IMR-90 (cell line): ENCODE measurements at regions not wholly inside any gene's neighbourhood (a gene's known extent, or its start where the extent isn't known, plus 50 kb on each side); places are given as distances from the start of the nearest gene placed in this dataset.

Experiments
- ATAC-seq: fragments of 200-7000 bp; cut with Tn5 transposase; 2 replicates; pipeline ENCODE4 v1.9.1; 2020; ENCODE audit warnings: low read depth, mild to moderate bottlenecking, moderate library complexity
- BruUV-seq: library from RNA; stranded (reverse); fragments of 400-500 nt; replicated peaks from 2 replicates; lab custom pipeline; 2021; lab: Mats Ljungman, UMichigan
- CTCF ChIA-PET: fragments of 300-600 bp; formaldehyde crosslinking; extraction: SDS; loops from one replicate; lab custom pipeline; 2021; ENCODE audit warnings: antibody characterized with exemption; lab: Yijun Ruan, JAX
- POLR2A ChIA-PET: fragments of 300-600 bp; sonication (Branson Sonifier 250); formaldehyde crosslinking; loops from one replicate; lab custom pipeline; 2022; ENCODE audit warnings: antibody characterized with exemption; ENCODE audit not compliant: unreplicated experiment; lab: Charles Lee
- DNase-seq: peaks from one replicate; pipeline ENCODE4 v3.0.0; 2013
- H2AFZ ChIP-seq: replicated peaks from 2 replicates; pipeline ENCODE3; 2013; ENCODE audit warnings: low read length, mild to moderate bottlenecking; ENCODE audit not compliant: poor library complexity
- H2AK5ac ChIP-seq: 2 replicates; pipeline ENCODE4 v1.6.1; 2013; ENCODE audit warnings: low read depth, low read length, inconsistent platforms
- H2AK9ac ChIP-seq: replicated peaks from 2 replicates; pipeline ENCODE3; 2013; ENCODE audit warnings: mild to moderate bottlenecking, low read depth, low read length, moderate library complexity; ENCODE audit not compliant: poor library complexity
- H2BK120ac ChIP-seq: 2 replicates; pipeline ENCODE4 v1.6.1; 2013; ENCODE audit warnings: low read depth, low read length, inconsistent platforms
- H2BK15ac ChIP-seq: 3 replicates; pipeline ENCODE4 v1.6.1; 2013; ENCODE audit warnings: low read depth, low read length, inconsistent platforms
- H2BK20ac ChIP-seq: 2 replicates; pipeline ENCODE4 v1.6.1; 2013; ENCODE audit warnings: low read depth, mild to moderate bottlenecking, inconsistent platforms, low read length, moderate library complexity
- H2BK5ac ChIP-seq: 2 replicates; pipeline ENCODE4 v1.6.1; 2013; ENCODE audit warnings: mild to moderate bottlenecking, low read depth, low read length, inconsistent platforms; ENCODE audit not compliant: poor library complexity, severe bottlenecking
- H3K14ac ChIP-seq: replicated peaks from 2 replicates; pipeline ENCODE4 v1.6.1; 2013; ENCODE audit warnings: low read depth, low read length, inconsistent platforms
- H3K18ac ChIP-seq: 2 replicates; pipeline ENCODE4 v1.6.1; 2013; ENCODE audit warnings: low read depth, low read length, control low read depth
- H3K23ac ChIP-seq: 2 replicates; pipeline ENCODE4 v1.6.1; 2013; ENCODE audit warnings: low read depth, low read length, inconsistent platforms
- H3K27ac ChIP-seq: 2 replicates; pipeline ENCODE4 v1.5.1; 2013; ENCODE audit warnings: mild to moderate bottlenecking, control low read depth, low read length; ENCODE audit not compliant: insufficient read depth
- H3K27me3 ChIP-seq: 2 replicates; pipeline ENCODE4 v1.6.1; 2013; ENCODE audit warnings: low read length; ENCODE audit not compliant: control insufficient read depth, insufficient read depth
- H3K36me3 ChIP-seq: 2 replicates; pipeline ENCODE4 v1.6.1; 2013; ENCODE audit warnings: low read length, mixed read lengths; ENCODE audit not compliant: control insufficient read depth, insufficient read depth
- H3K4ac ChIP-seq: 2 replicates; pipeline ENCODE4 v1.6.1; 2013; ENCODE audit warnings: low read depth, low read length, inconsistent platforms
- H3K4me1 ChIP-seq: 2 replicates; pipeline ENCODE4 v1.6.1; 2013; ENCODE audit warnings: low read length, mixed read lengths; ENCODE audit not compliant: control insufficient read depth, insufficient read depth
- H3K4me2 ChIP-seq: 2 replicates; pipeline ENCODE4 v1.6.1; 2013; ENCODE audit warnings: low read depth, mild to moderate bottlenecking, control low read depth, low read length, moderate library complexity
- H3K4me3 ChIP-seq: 2 replicates; pipeline ENCODE4 v1.5.1; 2013; ENCODE audit warnings: low read depth, mild to moderate bottlenecking, control low read depth, low read length, moderate library complexity; ENCODE audit not compliant: insufficient read depth
- H3K56ac ChIP-seq: 2 replicates; pipeline ENCODE4 v1.6.1; 2013; ENCODE audit warnings: low read length, inconsistent platforms; ENCODE audit not compliant: insufficient read depth; ENCODE audit errors: extremely low read depth
- H3K79me1 ChIP-seq, 2 experiments: 2 replicates each; pipeline ENCODE4 v1.6.1; 2013; ENCODE audit warnings: low read length in 2 of 2, inconsistent platforms in 1 of 2, low read depth in 1 of 2
- H3K9ac ChIP-seq: 2 replicates; pipeline ENCODE4 v1.6.1; 2013; ENCODE audit warnings: low read depth, low read length, control low read depth
- H3K9me1 ChIP-seq: 2 replicates; pipeline ENCODE4 v1.6.1; 2013; ENCODE audit warnings: low read length, inconsistent platforms; ENCODE audit not compliant: insufficient read depth
- H3K9me3 ChIP-seq: 2 replicates; pipeline ENCODE4 v1.6.1; 2013; ENCODE audit warnings: low read length; ENCODE audit not compliant: control insufficient read depth, insufficient read depth
- H4K20me1 ChIP-seq: 2 replicates; pipeline ENCODE4 v1.6.1; 2013; ENCODE audit warnings: low read length, inconsistent platforms; ENCODE audit not compliant: insufficient read depth
- H4K5ac ChIP-seq: 2 replicates; pipeline ENCODE4 v1.6.1; 2013; ENCODE audit warnings: mild to moderate bottlenecking, low read depth, low read length, control low read depth
- H4K8ac ChIP-seq, 2 experiments: 2 replicates each; pipeline ENCODE4 v1.6.1; 2013; ENCODE audit warnings: low read depth in 2 of 2, low read length in 2 of 2, control low read depth in 1 of 2, inconsistent platforms in 1 of 2
- H4K91ac ChIP-seq: 2 replicates; pipeline ENCODE4 v1.6.1; 2013; ENCODE audit warnings: low read depth, low read length, inconsistent platforms; ENCODE audit not compliant: insufficient read depth
- CHD1 ChIP-seq: IDR thresholded peaks from 2 replicates; pipeline ENCODE4 v1.6.1; 2012; ENCODE audit warnings: low read depth, low read length, improper control_type of control experiment
- MAFK ChIP-seq: IDR thresholded peaks from 2 replicates; pipeline ENCODE4 v1.6.1; 2012; ENCODE audit warnings: low read depth, low read length, improper control_type of control experiment
- SMC3 ChIP-seq: fragments of 150-350 bp; IDR thresholded peaks from 2 replicates; pipeline ENCODE4 v1.6.1; 2016; ENCODE audit warnings: low read depth, mild to moderate bottlenecking, antibody characterized with exemption, low read length, moderate library complexity
- WGBS, 2 experiments: methylation state at CpG; one replicate each; pipeline versions ENCODE4 v1.1.5 to v1.1.7; 2013; ENCODE audit warnings: missing lambda C conversion rate in 2 of 2; ENCODE audit not compliant: insufficient read length in 1 of 2; ENCODE audit errors: extremely low coverage in 2 of 2; 5-methylcytosine and 5-hydroxymethylcytosine counted together
- dilution Hi-C: fragments of 300-500 bp; cut with HindIII; formaldehyde crosslinking; loops from one replicate; pipeline ENCODE4 v1.14.3; 2018; ENCODE audit warnings: low sequenced_read_pairs; ENCODE audit not compliant: unreplicated experiment
- in situ Hi-C: fragments of 300-500 bp; cut with MboI; formaldehyde crosslinking; loops from 3 replicates; pipeline ENCODE4 v1.14.3; 2019; ENCODE audit warnings: low sequenced_read_pairs, inconsistent platforms, mixed read lengths
- intact Hi-C: fragments of 100-400 bp; cut with micrococcal nuclease; formaldehyde crosslinking; loops from 2 replicates; pipeline ENCODE4 v1.10.0; 2022

DNA sequence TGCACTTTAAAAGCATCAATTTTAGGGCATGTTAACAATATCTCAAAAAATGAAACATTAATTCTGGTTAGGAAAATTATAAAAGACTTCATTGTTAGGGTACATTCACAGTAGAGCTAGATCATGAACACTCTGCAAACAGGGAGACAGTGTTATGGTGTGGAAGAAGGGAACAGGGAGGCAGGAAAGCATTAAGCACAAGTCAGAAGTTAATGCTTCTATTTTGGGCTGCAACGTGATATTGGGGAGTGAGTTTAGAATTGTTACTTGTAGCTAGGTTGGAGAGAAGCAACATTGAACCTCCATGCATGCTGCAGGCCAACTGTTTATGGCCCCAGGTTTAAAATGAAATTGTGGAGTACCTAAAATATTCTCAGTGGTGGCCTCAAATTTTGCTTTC is 278.1 kb upstream of the NMUR2 start:
- H3K18ac ChIP-seq = no peak overlapping the region
- no peak overlapping the region for H3K27ac ChIP-seq
- H3K4ac ChIP-seq = no peak overlapping the region
- ATAC-seq (no peak), DNase-seq (no peak)
- no peak overlapping the region for H2AFZ ChIP-seq
- no peaks in the 10 kb centered on the region for H3K9me1 ChIP-seq
- no CpG with 5 or more reads among the region's 1 CpG for WGBS, 2 experiments
- no peak overlapping the region for H3K4me2 ChIP-seq
- in situ Hi-C loops (no loop called here), dilution Hi-C loops (no loop called here), intact Hi-C loops (no loop called here)
- H3K23ac ChIP-seq = no peak overlapping the region
- no peak overlapping the region for H3K56ac ChIP-seq
- H3K79me1 ChIP-seq = no peaks in the 10 kb centered on the region
- no peaks in the 10 kb centered on the region for H3K4me1 ChIP-seq
- H2AK5ac ChIP-seq = no peak overlapping the region
- H2BK120ac ChIP-seq = no peak overlapping the region
- H4K91ac ChIP-seq = no peak overlapping the region
- no peaks in the 10 kb centered on the region for H3K36me3 ChIP-seq
- no peak overlapping the region for H3K9ac ChIP-seq
- no peak overlapping the region for H2BK15ac ChIP-seq
- BruUV-seq = no TSS peak
- no peak overlapping the region for H2BK5ac ChIP-seq
- H3K14ac ChIP-seq = no peak overlapping the region
- CTCF ChIA-PET = no interaction called here
- H3K4me3 ChIP-seq = no peak overlapping the region
- H2AK9ac ChIP-seq = no peak overlapping the region
- no peaks in the 10 kb centered on the region for H3K27me3 ChIP-seq
- H4K5ac ChIP-seq = no peak overlapping the region
- POLR2A ChIA-PET = no interaction called here
- H2BK20ac ChIP-seq = no peak overlapping the region
- no peak for TF ChIP-seq MAFK
- TF ChIP-seq CHD1 = no peak
- no peak for TF ChIP-seq SMC3
- peaks cover 6% of the 10 kb centered on the region; the same call in 1 of the 2 replicates for H3K9me3 ChIP-seq
- no peak overlapping the region for H4K8ac ChIP-seq
- no peaks in the 10 kb centered on the region for H4K20me1 ChIP-seq
